ENCODE measurements at regions not wholly inside any gene's neighbourhood (a gene's known extent, or its start where the extent isn't known, plus 50 kb on each side); places are given as distances from the start of the nearest gene placed in this dataset.

- DNase-seq (ENCODE audit: low read depth in 4 of 4, low spot score in 3 of 4), result no peak
Measured at GRCh38 chr6:133748628-133749027, 140.3 kb upstream of the TCF21 start.

GRCh38 chr6:133749427-133749826 lies 139.5 kb upstream of the TCF21 start:
- no peak for DNase-seq (ENCODE audit: low read depth in 4 of 4, low spot score in 3 of 4)

DNA sequence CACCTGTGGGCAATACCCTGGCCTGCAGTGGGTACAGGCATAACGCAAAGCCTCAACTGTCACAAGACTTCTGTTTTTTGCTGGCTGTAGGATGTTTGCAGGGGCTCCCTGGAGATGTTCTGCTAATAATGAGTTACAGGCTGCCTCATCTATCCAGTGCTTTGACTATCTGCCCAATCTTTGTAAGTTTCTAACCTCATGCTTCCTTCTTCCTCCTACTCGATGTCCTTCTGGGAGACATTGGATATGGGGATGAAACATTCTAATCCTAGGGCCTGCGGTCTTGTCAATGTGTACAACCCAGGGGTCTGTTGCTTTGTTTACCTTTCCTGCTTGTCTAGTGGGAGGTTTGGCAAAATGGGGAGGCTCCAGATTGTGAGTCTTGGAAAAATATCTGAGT lies 136.8 kb upstream of the TCF21 start:
- DNase-seq (ENCODE audit: low read depth in 4 of 4, low spot score in 3 of 4), result no peak

DNA sequence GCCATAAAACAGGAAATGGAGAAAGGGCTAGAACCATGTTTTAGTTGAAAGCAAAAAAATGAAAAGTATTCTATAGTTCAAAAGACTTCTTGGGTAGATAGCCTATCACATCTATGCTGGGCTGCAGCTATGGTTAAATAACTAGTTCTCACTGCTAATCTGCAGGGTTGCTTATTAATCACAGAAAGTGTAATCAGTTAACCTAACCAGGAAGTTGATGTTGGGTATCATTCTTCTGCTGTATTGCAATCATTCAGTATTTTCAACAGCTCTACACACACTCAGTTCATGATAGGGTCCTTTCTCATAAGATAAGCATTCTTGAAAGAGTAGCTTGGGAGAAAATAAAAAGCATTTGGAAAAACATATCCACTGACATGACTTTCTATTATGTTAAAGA lies 135.2 kb upstream of the TCF21 start:
- DNase-seq (ENCODE audit: low read depth in 4 of 4, low spot score in 3 of 4), result no peak

DNA sequence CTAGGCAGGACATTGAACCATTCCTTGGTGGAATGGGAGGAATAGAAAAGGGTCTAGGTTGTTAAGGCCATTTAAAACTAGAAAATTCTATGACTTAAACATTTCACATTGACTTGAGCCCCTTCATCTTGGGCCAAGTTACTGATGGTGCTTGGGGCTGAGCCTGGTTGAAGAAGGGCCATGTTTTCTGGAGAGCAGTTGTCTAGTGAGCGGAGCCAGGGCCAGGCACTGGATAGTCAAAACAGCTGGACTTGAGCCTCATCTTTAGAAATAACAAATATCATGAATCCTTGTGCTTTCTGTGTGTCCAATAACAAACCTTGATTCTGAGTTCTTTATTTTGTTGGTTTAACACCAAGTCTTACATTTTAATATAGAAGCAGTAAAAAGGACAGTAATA lies 134.6 kb upstream of the TCF21 start:
- no peak for DNase-seq (ENCODE audit: low read depth in 4 of 4, low spot score in 3 of 4)

GRCh38 chr6:133756078-133756695 lies 132.7 kb upstream of the TCF21 start:
- DNase-seq (ENCODE audit: low read depth in 4 of 4, low spot score in 3 of 4), result peak in 2 of 4 donors; percentile 45 to 54

DNA sequence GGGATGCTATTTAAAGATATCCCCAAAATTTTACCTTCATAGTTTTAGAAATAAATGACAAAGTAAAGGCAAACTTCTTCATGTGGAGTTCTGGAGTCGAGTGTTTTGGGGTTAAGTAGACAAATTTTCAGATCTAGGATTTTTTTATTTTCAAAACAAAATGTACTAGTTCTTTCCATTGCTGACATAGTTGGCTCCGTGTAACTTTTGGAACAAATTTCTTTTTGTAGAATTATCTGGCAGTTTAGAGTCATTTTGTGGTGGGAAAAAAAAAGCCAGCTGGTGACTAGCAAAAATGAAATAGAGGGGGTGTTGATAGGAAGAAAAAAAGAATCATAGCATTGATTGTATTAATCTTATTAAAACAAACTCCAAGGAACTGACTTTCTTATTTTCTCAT lies 131.6 kb upstream of the TCF21 start:
- no peak for DNase-seq (ENCODE audit: low read depth in 4 of 4, low spot score in 3 of 4)

- no peak for DNase-seq (ENCODE audit: low read depth in 4 of 4, low spot score in 3 of 4)
Measured at GRCh38 chr6:133758815-133759335, 130.0 kb upstream of the TCF21 start.

DNA sequence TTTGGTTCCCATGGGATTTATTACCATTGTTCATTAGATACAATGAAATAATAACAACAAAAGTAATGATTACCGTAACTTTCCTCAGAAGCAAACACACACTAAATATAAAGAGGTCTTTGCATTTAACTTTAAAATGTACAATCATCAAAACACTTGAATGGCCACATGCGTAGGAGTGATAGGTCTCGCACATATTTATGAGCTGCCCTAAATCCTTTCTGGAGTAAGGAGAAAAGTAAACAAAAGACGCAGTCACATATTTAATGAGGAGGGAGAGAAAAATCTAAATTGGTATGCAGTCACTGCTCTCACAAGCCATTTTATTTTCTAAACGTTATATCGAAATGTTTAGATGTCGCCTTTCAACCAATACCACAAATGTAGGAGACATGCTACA lies 129.4 kb upstream of the TCF21 start:
- DNase-seq (ENCODE audit: low read depth in 4 of 4, low spot score in 3 of 4), result no peak

DNA sequence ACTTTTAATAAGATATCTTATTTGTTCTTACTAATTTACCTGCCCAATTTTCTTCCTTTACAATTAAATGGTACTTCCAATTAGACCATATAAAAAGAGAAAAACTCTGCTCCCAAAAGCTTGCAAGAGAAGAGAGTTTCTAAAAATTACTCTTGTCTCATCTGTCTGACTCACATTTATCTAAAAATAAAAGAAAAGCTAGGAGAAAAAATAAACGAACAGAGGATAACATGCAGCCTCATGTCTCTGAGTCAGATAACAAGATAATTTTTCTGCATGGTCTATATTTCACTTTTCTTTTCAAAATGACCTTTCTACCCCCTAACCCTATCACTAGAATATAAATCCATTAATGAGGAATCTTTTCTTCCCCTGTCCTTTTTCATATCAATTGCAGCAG lies 127.2 kb upstream of the TCF21 start:
- no peak for DNase-seq (ENCODE audit: low read depth in 4 of 4, low spot score in 3 of 4)

DNA sequence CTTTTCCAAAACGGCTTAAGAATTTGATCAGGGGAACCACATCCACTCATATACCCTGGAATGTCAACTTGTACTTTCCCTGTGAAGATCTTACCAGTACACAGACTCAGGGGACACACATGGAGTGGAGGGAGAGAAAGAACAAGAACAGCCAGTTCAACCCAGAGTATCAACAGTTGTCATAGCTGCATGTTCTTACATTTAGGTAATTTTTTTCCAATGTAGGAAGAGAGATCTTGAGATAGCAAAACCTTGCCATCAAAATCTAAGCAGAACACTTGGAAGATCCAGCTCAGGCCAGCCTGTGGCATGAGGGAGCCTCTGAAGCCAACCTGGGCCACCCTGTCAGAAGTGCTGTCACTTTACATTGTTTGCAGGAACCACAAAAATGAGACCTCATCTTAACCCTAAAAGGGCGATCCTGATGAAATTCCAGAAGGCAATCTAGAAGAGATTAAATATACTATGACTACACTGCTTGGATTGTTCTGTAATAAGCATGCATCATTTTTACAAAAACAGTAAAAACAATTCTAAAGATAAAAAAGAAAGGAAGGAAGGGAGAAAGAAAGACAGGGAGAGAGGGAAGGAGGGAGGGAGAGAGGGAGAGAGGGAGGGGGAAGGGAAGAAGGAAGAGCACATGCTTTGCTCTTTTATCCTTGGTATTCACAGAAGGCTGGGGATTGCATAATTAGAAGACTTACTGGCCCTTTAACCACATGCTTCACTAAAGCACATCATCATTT lies 124.7 kb upstream of the TCF21 start:
- DNase-seq (ENCODE audit: low read depth in 4 of 4, low spot score in 3 of 4), result no peak

DNA sequence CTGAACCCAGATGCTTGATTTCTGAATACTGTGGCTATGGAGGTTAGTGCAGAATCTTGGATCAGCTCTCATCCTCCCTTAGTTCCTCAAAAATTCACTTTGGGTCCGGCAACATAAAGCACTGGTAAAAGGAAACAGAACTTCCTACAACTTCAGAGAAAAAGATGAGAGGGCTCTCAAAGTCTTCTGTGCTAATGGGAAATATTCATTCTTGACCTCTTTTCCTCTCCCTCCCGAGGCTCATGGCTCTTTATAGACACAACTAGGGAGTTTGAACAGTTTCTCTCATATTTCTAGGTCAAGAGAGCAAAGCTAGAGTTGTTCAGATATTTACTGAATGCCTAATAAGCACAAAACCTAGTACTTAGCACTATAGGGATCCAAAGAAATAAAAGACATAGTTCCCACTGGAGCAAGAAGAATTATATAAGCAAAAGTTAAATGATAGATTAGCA lies 124.1 kb upstream of the TCF21 start:
- DNase-seq (ENCODE audit: low read depth in 4 of 4, low spot score in 3 of 4), result no peak

- no peak for DNase-seq (ENCODE audit: low read depth in 4 of 4, low spot score in 3 of 4)
Measured at GRCh38 chr6:133767357-133767970, 121.4 kb upstream of the TCF21 start.

GRCh38 chr6:133768656-133769295 lies 120.1 kb upstream of the TCF21 start:
- DNase-seq (ENCODE audit: low read depth in 4 of 4, low spot score in 3 of 4), result no peak

- DNase-seq (ENCODE audit: low read depth in 4 of 4, low spot score in 3 of 4), result no peak
Measured at GRCh38 chr6:133769463-133769862, 119.5 kb upstream of the TCF21 start.

DNA sequence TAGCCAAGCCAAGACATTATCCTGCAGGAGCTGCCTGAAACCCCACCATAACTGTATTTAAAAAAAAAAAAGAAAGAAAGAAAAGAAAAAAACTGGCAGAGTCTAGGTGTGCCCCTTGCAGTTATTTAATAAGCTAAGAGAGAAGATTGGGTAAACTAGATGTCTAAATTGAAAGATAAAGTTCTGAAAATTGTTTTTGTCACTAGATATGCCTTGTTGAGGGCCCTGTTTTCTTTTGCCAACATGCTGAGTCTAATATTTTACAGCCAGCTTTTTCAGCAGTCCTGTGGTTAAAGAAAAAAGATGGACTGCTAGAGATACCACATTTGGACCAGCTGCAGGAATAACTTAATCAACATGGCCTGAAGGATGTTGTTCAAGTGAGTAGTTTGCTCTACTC lies 116.3 kb upstream of the TCF21 start:
- no peak for DNase-seq (ENCODE audit: low read depth in 4 of 4, low spot score in 3 of 4)

- DNase-seq (ENCODE audit: low read depth in 4 of 4, low spot score in 3 of 4), result no peak
Measured at GRCh38 chr6:133773776-133774175, 115.1 kb upstream of the TCF21 start.

- no peak for DNase-seq (ENCODE audit: low read depth in 4 of 4, low spot score in 3 of 4)
Measured at GRCh38 chr6:133774356-133774755, 114.6 kb upstream of the TCF21 start.

DNA sequence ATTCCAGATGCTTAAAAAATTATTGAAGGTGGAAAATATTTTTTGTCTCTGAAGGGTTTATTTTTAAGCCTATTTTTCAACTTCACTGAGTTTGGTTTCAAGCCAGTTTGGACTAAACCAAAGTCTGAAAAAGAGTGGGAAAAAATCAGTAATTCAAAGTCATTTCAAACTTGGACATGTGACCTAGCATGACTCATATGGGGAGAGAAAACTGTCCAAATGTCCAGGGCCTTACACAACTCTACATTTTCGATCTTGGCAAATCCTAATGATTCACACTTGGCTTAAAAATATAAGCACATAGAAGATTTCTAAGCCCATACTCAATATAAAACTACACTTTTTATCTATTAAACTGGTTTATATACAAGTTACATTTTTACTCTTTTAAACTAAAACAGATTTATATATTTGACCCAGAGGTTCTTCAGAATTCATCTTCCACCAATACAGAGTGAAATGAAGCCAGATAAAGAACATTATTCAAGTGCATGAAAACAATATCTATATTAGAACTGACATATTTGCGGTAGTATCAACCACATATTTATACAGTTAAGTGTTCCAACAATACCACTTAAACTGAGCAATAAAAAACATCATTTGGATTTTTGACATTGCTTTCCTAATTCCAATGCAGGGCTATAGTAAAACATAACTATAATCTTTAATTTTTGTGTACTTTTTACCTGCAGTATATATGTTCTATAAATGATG lies 110.3 kb upstream of the TCF21 start:
- DNase-seq (ENCODE audit: low read depth in 4 of 4, low spot score in 3 of 4), result no peak

- no peak for DNase-seq (ENCODE audit: low read depth in 4 of 4, low spot score in 3 of 4)
Measured at GRCh38 chr6:133779916-133780695, 108.8 kb upstream of the TCF21 start.
